OCI-LY7 (cell line): ENCODE measurements at regions not wholly inside any gene's neighbourhood (a gene's known extent, or its start where the extent isn't known, plus 50 kb on each side); places are given as distances from the start of the nearest gene placed in this dataset.

ENCODE experiments used
- BruUV-seq: library from RNA; stranded (reverse); fragments of 400-500 nt; replicated peaks from 2 replicates; lab custom pipeline; 2021; lab: Mats Ljungman, UMichigan
- CTCF ChIA-PET: fragments of 300-600 bp; sonication (Branson Sonifier 250); formaldehyde crosslinking; loops from one replicate; lab custom pipeline; 2022; ENCODE audit warnings: antibody characterized with exemption; ENCODE audit not compliant: unreplicated experiment; lab: Charles Lee
- POLR2A ChIA-PET: fragments of 300-600 bp; sonication (Branson Sonifier 250); formaldehyde crosslinking; loops from one replicate; lab custom pipeline; 2022; ENCODE audit warnings: antibody characterized with exemption; lab: Charles Lee
- DNase-seq: peaks from one replicate; pipeline ENCODE4 v3.0.0-alpha.2; 2015; ENCODE audit warnings: low spot score
- H2AFZ ChIP-seq: fragments of 200-600 bp; sonication (generic), shearing (Covaris generic); 2 replicates; pipeline ENCODE4 v1.6.1; 2014; ENCODE audit warnings: mild to moderate bottlenecking, antibody characterized with exemption, low read length, moderate library complexity
- H3K27ac ChIP-seq: fragments of 200-600 bp; sonication (generic); 2 replicates; pipeline ENCODE4 v1.5.1; 2014; ENCODE audit warnings: mixed run types, low read depth, mild to moderate bottlenecking, moderate library complexity, low read length, inconsistent platforms; ENCODE audit not compliant: poor library complexity, severe bottlenecking
- H3K36me3 ChIP-seq: fragments of 200-600 bp; sonication (generic); 2 replicates; pipeline ENCODE4 v1.6.1; 2014; ENCODE audit warnings: mild to moderate bottlenecking, antibody characterized with exemption, low read length, moderate library complexity, mixed read lengths; ENCODE audit not compliant: insufficient read depth
- H3K4me1 ChIP-seq: fragments of 200-600 bp; sonication (generic); 2 replicates; pipeline ENCODE4 v1.5.1; 2014; ENCODE audit warnings: mild to moderate bottlenecking, low read length; ENCODE audit not compliant: insufficient read depth, poor library complexity, severe bottlenecking
- H3K4me2 ChIP-seq: fragments of 200-600 bp; sonication (generic); 2 replicates; pipeline ENCODE4 v1.6.1; 2014; ENCODE audit warnings: mild to moderate bottlenecking, low read length
- H3K4me3 ChIP-seq: fragments of 200-600 bp; sonication (generic); 2 replicates; pipeline ENCODE4 v1.5.1; 2014; ENCODE audit warnings: mild to moderate bottlenecking, low read depth, low read length; ENCODE audit not compliant: poor library complexity, severe bottlenecking
- H3K79me2 ChIP-seq: fragments of 200-600 bp; sonication (generic); 2 replicates; pipeline ENCODE4 v1.6.1; 2016; ENCODE audit warnings: low read depth, mild to moderate bottlenecking, low read length, moderate library complexity, mixed read lengths; ENCODE audit not compliant: insufficient read depth
- H3K9me2 ChIP-seq: fragments of 200-600 bp; sonication (generic); 2 replicates; pipeline ENCODE4 v1.6.1; 2016; ENCODE audit warnings: mild to moderate bottlenecking, low read length, mixed read lengths; ENCODE audit not compliant: insufficient read depth
- H3K9me3 ChIP-seq: fragments of 200-600 bp; sonication (generic); 2 replicates; pipeline ENCODE4 v1.6.1; 2014; ENCODE audit warnings: mild to moderate bottlenecking, mixed run types, low read length, mixed read lengths
- H4K20me1 ChIP-seq: fragments of 200-600 bp; sonication (generic); 2 replicates; pipeline ENCODE4 v1.6.1; 2014; ENCODE audit warnings: mild to moderate bottlenecking, antibody characterized with exemption, low read length, moderate library complexity, mixed read lengths; ENCODE audit not compliant: insufficient read depth
- EZH2phosphoT487 ChIP-seq: fragments of 200-600 bp; sonication (generic); IDR thresholded peaks from 2 replicates; pipeline ENCODE4 v1.6.1; 2018; ENCODE audit warnings: low read depth, borderline replicate concordance, mild to moderate bottlenecking, mixed run types, antibody characterized with exemption, low read length, moderate library complexity, mixed read lengths
- intact Hi-C: fragments of 100-400 bp; cut with micrococcal nuclease; formaldehyde crosslinking; loops from one replicate; pipeline ENCODE4 v1.10.0; 2022; ENCODE audit not compliant: unreplicated experiment
- TF ChIP-seq, protein P1 (sequence below): fragments of 200-600 bp; sonication (generic); conservative IDR thresholded peaks from 2 replicates; pipeline ENCODE4 v1.5.1; 2014; ENCODE audit warnings: mild to moderate bottlenecking, antibody characterized with exemption, low read length, moderate library complexity, mixed read lengths

DNA sequence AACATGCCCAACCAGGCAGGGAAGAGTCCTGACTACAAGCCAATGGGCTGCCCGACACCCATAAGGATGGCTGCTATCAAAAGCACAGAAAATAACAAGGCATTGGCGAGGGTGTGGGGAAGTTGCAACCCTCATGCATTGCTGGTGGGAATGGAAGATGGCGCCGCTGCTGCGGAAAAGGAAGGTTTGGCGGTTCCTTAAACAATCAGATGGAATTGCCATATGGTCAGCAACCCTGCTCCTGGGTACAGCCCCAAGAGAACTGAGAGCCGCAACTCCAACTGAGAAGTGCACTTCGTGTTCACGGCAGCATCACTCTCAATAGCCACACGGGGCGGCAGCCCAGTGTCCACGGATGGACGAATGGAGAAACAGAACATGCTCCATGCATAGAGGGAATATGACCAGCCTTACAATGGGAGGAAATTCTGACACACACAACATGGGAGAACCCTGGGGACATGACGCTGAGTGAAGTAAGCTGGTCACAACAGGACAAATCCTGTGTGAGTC lies 193.3 kb downstream of the RBFOX3 start:
- ChIA-PET POLR2A (no interaction called here), CTCF (interaction anchor here (0.6 kb wide), 1 partner anchor 20 kb away, joined by 4 read pairs; no protein-coding TSS in a partner anchor)
- Histone ChIP-seq H3K4me2 (no peak overlapping the region), H2AFZ (no peak overlapping the region), H3K27ac (no peak overlapping the region), H3K4me1 (peaks cover 3% of the 10 kb centered on the region), H3K9me2 (no peaks in the 10 kb centered on the region), H4K20me1 (no peaks in the 10 kb centered on the region), H3K4me3 (no peak overlapping the region), H3K9me3 (no peaks in the 10 kb centered on the region), H3K36me3 (no peaks in the 10 kb centered on the region), H3K79me2 (no peaks in the 10 kb centered on the region)
- no peak for DNase-seq
- no peak for TF ChIP-seq EZH2phosphoT487
- TF ChIP-seq, protein P1, sequence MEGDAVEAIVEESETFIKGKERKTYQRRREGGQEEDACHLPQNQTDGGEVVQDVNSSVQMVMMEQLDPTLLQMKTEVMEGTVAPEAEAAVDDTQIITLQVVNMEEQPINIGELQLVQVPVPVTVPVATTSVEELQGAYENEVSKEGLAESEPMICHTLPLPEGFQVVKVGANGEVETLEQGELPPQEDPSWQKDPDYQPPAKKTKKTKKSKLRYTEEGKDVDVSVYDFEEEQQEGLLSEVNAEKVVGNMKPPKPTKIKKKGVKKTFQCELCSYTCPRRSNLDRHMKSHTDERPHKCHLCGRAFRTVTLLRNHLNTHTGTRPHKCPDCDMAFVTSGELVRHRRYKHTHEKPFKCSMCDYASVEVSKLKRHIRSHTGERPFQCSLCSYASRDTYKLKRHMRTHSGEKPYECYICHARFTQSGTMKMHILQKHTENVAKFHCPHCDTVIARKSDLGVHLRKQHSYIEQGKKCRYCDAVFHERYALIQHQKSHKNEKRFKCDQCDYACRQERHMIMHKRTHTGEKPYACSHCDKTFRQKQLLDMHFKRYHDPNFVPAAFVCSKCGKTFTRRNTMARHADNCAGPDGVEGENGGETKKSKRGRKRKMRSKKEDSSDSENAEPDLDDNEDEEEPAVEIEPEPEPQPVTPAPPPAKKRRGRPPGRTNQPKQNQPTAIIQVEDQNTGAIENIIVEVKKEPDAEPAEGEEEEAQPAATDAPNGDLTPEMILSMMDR, result no peak
- intact Hi-C loops, result no loop called here
- no TSS peak for BruUV-seq

DNA sequence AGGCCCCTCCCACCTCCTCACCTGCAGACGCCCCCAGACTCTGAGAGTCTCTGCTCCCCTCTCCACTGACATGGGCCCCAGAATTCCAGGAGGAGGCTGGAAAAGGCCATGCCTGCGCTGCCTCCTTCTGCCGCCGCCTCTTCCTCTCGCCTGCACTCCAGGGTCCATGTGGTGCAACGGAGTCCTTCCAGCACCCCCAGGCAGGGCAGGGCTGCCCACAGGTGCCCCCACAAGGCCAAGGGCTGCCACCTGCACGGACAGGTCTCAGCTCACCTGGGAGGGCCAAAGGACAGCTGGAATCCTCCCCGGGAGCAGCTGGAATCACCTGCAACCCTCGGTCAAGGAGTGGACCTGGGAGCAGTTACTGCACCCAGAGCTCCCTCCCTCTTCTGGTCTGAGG lies 194.9 kb downstream of the RBFOX3 start:
- H3K27ac ChIP-seq, result no peak overlapping the region
- no peak for DNase-seq
- no peak overlapping the region for H3K4me3 ChIP-seq
- intact Hi-C loops, result no loop called here
- ChIA-PET POLR2A (interaction anchor here (0.5 kb wide), 1 partner anchor 222 kb away, joined by 3 read pairs; no protein-coding TSS in a partner anchor), CTCF (no interaction called here)
- H3K4me2 ChIP-seq, result no peak overlapping the region
- H3K4me1 ChIP-seq, result peaks cover 3% of the 10 kb centered on the region
- no peaks in the 10 kb centered on the region for H4K20me1 ChIP-seq
- BruUV-seq, result no TSS peak
- H3K79me2 ChIP-seq, result no peaks in the 10 kb centered on the region
- TF ChIP-seq, protein P1, result no peak
- TF ChIP-seq EZH2phosphoT487, result no peak
- H3K9me2 ChIP-seq, result no peaks in the 10 kb centered on the region
- H3K36me3 ChIP-seq, result no peaks in the 10 kb centered on the region
- no peak overlapping the region for H2AFZ ChIP-seq
- no peaks in the 10 kb centered on the region for H3K9me3 ChIP-seq

DNA sequence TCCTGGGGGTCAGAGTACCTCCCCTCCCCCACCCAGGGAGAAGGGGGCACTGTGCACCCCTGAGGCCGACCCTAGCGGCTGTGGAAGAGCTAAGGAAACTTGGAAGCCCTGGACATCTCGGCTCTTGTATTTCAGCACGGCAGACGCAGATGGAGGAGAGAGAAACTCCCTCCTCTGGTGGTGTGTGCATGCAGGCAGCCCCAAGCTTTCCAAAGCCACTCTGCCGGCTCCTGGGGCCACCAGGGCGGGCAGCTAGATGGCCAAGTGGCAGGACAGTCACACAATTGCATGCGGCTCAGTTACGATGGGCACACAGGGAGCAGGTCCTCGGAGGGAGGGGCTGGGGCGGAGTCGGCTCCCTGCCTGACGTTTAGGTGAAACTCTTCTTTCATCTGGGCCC lies 195.5 kb downstream of the RBFOX3 start:
- Histone ChIP-seq H3K79me2 (no peaks in the 10 kb centered on the region), H3K4me1 (peaks cover 3% of the 10 kb centered on the region), H2AFZ (no peak overlapping the region), H3K36me3 (no peaks in the 10 kb centered on the region), H3K9me2 (no peaks in the 10 kb centered on the region), H3K27ac (no peak overlapping the region), H4K20me1 (no peaks in the 10 kb centered on the region), H3K9me3 (no peaks in the 10 kb centered on the region), H3K4me3 (no peak overlapping the region), H3K4me2 (no peak overlapping the region)
- no TSS peak for BruUV-seq
- no peak for DNase-seq
- ChIA-PET POLR2A (interaction anchor here (0.5 kb wide), 1 partner anchor 223 kb away, joined by 3 read pairs; no protein-coding TSS in a partner anchor), CTCF (no interaction called here)
- intact Hi-C loops, result no loop called here
- TF ChIP-seq, protein P1, result no peak
- no peak for TF ChIP-seq EZH2phosphoT487
